Subcutaneous abdominal adipose tissue (tissue), 5 donors: ENCODE measurements at regions not wholly inside any gene's neighbourhood (a gene's known extent, or its start where the extent isn't known, plus 50 kb on each side); places are given as distances from the start of the nearest gene placed in this dataset.
"Not testable (repeated sequence)": the region's sequence is repeated elsewhere in the genome, so short reads cannot be mapped to it uniquely, and the experiment has no call there.

Experiments used
- H3K27ac ChIP-seq: one replicate; pipeline ENCODE4 v1.7.0; 2013; ENCODE audit warnings: low read depth, mild to moderate bottlenecking, inconsistent platforms, low read length, moderate library complexity
- H3K27me3 ChIP-seq, 5 donors: one replicate each; pipeline ENCODE4 v1.7.0; 2013; ENCODE audit warnings: low read length in 5 of 5, inconsistent platforms in 1 of 5; ENCODE audit not compliant: control insufficient read depth in 5 of 5, insufficient read depth in 4 of 5
- H3K36me3 ChIP-seq, 5 donors: one replicate each; pipeline ENCODE4 v1.7.0; 2013; ENCODE audit warnings: low read length in 5 of 5; ENCODE audit not compliant: control insufficient read depth in 5 of 5, insufficient read depth in 5 of 5
- H3K4me1 ChIP-seq, 5 donors: one replicate each; pipeline ENCODE4 v1.7.0; 2013; ENCODE audit warnings: low read length in 5 of 5, mild to moderate bottlenecking in 3 of 5, moderate library complexity in 1 of 5; ENCODE audit not compliant: control insufficient read depth in 5 of 5, insufficient read depth in 5 of 5
- H3K4me3 ChIP-seq, 5 donors: one replicate each; pipeline ENCODE4 v1.7.0; 2013; ENCODE audit warnings: low read length in 5 of 5, low read depth in 1 of 5
- H3K9ac ChIP-seq, 5 donors: one replicate each; pipeline ENCODE4 v1.7.0; 2013; ENCODE audit warnings: low read length in 5 of 5, mild to moderate bottlenecking in 4 of 5, moderate library complexity in 3 of 5
- H3K9me3 ChIP-seq, 5 donors: one replicate each; pipeline ENCODE4 v1.7.0; 2013; ENCODE audit warnings: low read length in 5 of 5; ENCODE audit not compliant: control insufficient read depth in 5 of 5
- donor health status: healthy.
- donor health status: healthy.
- donor health status: healthy.
- donor health status: healthy.
- donor health status: healthy.

DNA sequence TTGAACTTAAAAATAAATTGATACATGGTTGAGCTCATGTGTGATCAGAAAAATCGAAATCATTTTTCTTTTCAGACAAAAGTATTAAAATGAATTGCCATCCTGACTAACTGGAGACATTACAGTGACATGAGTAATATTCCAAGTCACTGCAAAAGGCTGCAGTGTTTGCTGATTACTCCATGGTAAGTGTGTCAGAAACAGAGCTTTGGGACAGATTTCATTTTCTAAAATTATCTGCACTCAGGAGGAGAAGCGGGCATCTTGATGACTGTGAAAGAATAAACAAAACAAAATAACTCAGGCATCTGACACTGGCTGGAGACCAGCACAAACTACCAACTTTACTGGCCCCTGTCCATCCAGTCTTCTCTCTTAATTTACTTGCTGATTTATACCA, 312.3 kb upstream of the PIK3C3 start:
- peaks cover 0 to 12% (median 0%) of the 10 kb centered on the region in 5 donors for H3K9me3 ChIP-seq
- no peaks in the 10 kb centered on the region for H3K36me3 ChIP-seq
- H3K4me3 ChIP-seq = no peak overlapping the region
- no peaks in the 10 kb centered on the region for H3K27me3 ChIP-seq
- no peak overlapping the region for H3K9ac ChIP-seq
- H3K27ac ChIP-seq = no peak overlapping the region
- H3K4me1 ChIP-seq = no peaks in the 10 kb centered on the region

DNA sequence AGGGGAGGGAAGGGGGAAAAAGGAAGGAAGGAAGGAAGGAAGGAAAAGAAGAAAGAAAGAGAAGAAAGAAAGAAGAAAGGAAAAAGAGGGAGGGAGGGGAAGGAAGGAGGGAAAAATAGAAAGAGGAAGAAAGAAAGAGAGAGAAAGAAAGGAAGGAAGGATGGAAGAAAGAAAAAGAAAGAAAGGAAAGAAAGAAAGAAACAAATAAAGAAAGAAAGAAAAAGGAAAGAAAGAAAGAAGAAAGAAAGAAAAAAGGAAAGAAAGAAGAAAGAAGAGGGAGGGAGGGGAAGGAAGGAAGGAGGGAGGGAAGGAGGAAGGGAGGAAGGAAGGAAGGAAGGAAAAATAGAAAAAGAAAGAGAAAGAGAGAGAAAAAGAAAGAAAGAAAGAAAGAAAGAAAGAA, 315.8 kb upstream of the PIK3C3 start:
- H3K27ac ChIP-seq = no peak overlapping the region
- no peaks in the 10 kb centered on the region for H3K27me3 ChIP-seq
- H3K36me3 ChIP-seq = no peaks in the 10 kb centered on the region
- no peaks in the 10 kb centered on the region for H3K4me1 ChIP-seq
- no peaks in the 10 kb centered on the region for H3K9me3 ChIP-seq
- no peak overlapping the region for H3K4me3 ChIP-seq
- no peak overlapping the region for H3K9ac ChIP-seq

DNA sequence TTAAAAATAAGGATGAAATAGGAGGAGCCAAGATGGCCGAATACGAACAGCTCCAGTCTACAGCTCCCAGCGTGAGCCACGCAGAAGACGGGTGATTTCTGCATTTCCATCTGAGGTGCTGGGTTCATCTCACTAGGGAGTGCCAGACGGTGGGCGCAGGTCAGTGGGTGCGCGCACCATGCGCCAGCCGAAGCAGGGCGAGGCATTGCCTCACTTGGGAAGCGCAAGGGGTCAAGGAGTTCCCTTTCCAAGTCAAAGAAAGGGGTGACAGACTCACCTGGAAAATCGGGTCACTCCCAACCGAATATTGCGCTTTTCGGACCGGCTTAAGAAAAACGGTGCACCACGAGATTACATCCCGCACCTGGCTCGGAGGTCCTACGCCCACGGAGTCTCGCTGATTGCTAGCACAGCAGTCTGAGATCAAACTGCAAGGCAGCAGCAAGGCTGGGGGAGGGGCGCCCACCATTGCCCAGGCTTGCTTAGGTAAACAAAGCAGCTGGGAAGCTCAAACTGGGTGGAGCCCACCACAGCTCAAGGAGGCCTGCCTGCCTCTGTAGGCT, 323.2 kb upstream of the PIK3C3 start:
- not testable (repeated sequence) for H3K9me3 ChIP-seq, H3K36me3 ChIP-seq, H3K27ac ChIP-seq, H3K9ac ChIP-seq, H3K4me3 ChIP-seq, H3K4me1 ChIP-seq, H3K27me3 ChIP-seq

DNA sequence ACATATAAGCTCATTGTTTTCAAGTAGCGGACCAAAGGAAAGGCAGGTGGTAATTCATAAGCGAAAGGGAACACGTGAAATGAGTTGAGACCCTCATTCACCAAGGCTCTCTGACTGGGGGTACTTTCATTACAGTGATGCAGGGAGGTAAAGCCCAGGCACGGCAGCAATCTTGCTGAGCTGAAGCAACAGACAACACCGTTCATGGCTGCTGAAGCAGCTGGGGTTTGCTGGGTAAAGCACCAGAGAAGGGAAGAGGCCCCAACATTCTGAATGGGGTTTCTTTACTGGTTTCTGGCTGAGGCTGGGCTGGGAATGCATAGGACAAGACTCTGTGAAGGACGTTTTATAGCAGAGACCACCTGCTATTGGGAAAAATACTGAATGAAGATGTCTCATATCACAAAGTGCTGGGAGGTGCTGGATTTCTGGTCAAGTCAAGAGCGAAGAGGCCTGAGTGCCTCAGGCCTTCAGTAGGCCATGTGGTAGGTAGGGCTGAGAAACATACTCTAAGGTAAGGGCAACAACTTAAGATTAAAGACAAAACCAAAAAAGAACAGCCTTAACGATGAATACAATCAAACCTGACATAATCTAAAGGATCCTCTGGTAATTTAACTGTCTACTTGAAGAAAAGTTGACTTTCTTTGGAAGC, 324.7 kb upstream of the PIK3C3 start:
- Histone ChIP-seq H3K9me3 (no peaks in the 10 kb centered on the region), H3K9ac (no peak overlapping the region), H3K27me3 (no peaks in the 10 kb centered on the region), H3K4me1 (no peaks in the 10 kb centered on the region), H3K27ac (no peak overlapping the region), H3K4me3 (no peak overlapping the region), H3K36me3 (no peaks in the 10 kb centered on the region)

DNA sequence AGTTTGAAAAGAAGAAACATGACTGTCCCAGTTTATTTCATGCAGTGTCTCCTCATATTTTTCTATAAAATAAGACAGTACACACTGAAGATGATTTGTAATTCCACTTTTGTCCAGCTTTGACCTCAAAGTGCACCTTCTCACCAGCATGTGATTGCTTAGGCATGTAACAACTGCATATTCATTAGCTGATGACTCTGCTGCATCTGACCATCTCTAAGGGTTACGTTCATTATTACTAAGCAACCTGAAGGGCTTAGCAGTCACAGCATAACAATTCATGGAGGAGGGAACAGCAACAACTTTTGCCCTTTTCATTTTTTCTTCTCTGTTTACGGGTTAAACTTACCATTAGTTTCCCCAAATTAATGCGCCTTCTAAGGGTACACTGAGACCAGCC, 330.6 kb upstream of the PIK3C3 start:
- Histone ChIP-seq H3K9me3 (no peaks in the 10 kb centered on the region), H3K27me3 (no peaks in the 10 kb centered on the region), H3K9ac (no peak overlapping the region), H3K4me1 (no peaks in the 10 kb centered on the region), H3K4me3 (no peak overlapping the region), H3K27ac (no peak overlapping the region), H3K36me3 (no peaks in the 10 kb centered on the region)

DNA sequence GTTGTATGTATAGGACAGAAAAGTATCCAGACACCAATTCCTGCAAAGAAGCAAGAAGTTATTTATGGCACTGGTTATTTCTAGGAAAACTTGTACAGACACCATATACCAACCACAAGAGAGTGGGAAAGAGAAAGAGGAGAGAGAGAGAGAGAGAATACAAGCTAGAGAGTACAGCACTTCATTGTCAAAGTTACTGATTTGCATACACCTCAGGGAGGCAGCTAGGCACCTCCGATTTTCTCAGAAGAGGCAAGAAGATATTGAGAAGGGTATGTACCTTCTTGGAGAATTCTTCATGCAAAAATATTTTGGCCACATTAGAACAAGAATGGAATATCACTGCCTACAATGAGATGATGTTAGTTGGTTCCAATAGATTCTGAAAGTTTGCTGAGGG, 333.9 kb upstream of the PIK3C3 start:
- Histone ChIP-seq H3K27me3 (no peaks in the 10 kb centered on the region), H3K4me1 (no peaks in the 10 kb centered on the region), H3K9ac (no peak overlapping the region), H3K4me3 (no peak overlapping the region), H3K36me3 (no peaks in the 10 kb centered on the region), H3K27ac (no peak overlapping the region), H3K9me3 (no peaks in the 10 kb centered on the region)

DNA sequence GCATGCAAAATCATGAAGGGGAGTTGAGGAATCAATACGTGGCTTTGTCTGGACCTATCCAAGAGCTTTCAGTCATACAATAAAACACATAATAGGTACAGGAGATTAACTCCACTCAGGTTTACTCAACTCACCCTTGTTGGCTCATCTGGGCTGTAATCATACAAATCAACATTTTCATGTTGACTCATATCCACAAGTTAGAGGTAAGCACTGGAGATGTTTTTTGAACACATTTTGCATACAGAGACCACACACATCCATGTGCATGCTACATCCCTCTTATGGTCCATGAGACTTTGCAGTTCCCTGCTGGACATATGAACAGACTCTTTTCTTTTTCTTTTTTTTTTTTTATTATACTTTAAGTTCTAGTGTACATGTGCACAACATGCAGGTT, 336.9 kb upstream of the PIK3C3 start:
- Histone ChIP-seq H3K9me3 (no peaks in the 10 kb centered on the region), H3K27me3 (no peaks in the 10 kb centered on the region), H3K27ac (no peak overlapping the region), H3K4me1 (no peaks in the 10 kb centered on the region), H3K36me3 (no peaks in the 10 kb centered on the region), H3K9ac (no peak overlapping the region), H3K4me3 (no peak overlapping the region)

DNA sequence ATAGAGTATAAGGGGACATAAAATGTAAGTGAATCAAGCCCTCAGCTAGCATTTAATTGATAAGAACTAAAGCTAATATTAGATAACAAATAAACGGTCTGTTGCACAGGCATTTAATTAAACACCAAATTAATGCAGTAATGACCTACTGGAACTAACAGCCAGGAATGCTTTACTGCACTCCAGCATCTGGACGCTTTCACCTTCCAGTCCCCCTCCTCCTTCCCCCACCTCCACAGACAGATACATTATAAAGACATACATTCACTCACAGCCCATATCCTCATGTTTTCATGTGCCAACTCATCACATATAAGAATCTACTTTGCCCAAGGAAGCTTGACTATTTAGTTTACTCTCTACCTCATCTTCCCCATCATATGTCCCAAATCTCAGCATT, 337.4 kb upstream of the PIK3C3 start:
- Histone ChIP-seq H3K9me3 (no peaks in the 10 kb centered on the region), H3K27me3 (no peaks in the 10 kb centered on the region), H3K4me1 (no peaks in the 10 kb centered on the region), H3K27ac (no peak overlapping the region), H3K36me3 (no peaks in the 10 kb centered on the region), H3K9ac (no peak overlapping the region), H3K4me3 (no peak overlapping the region)

DNA sequence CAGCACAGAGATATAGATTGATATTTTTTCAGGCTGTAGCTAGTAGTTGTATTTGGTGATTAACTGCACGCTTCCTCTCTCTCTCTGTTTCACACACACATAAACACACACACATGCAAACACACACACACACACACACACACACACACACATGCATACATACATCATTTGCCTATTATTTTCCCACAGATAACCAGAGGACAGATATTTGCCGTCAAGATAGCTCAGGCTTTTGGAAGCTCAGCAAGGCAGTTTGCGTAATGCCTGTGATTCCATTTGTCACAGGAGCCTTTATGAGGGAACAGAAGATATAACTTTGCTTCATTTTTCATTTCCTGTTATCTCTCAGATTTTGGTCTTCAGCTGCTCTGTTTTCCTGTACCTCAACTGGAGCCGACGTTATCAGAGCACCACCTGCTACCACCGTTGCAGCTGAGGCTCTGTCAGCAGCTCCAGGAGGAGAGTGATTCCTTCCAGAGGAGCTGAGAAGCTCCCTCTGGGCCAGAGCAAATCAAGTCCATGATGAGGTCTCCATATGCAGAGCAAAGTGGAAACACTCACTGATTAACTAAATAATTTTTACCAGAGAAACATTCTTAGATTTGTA, 341.9 kb upstream of the PIK3C3 start:
- no peaks in the 10 kb centered on the region for H3K27me3 ChIP-seq
- H3K36me3 ChIP-seq = no peaks in the 10 kb centered on the region

DNA sequence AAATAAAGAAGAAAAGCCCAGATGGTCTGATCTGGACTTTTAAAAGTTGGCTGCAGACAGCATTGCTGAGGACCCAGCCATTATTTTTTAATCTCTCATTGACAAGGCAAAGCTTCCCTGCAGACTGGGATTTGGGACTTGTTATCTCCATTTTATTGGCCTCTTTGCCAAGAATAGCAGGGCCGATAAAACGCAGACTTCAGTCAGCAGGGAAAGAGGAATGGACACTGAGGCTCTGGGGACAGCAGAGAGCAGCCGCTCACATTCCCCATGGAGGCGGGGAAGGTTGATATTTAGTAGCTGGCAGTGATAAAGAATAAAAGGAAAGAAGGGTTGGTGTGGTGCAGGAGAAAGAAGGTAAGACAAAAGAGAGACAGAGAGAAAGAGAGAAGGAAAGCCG, 350.1 kb upstream of the PIK3C3 start:
- Histone ChIP-seq H3K4me1 (no peaks in the 10 kb centered on the region), H3K9me3 (peaks cover 0 to 4% (median 0%) of the 10 kb centered on the region in 5 donors), H3K9ac (no peak overlapping the region), H3K4me3 (no peak overlapping the region), H3K27me3 (no peaks in the 10 kb centered on the region), H3K36me3 (no peaks in the 10 kb centered on the region), H3K27ac (no peak overlapping the region)

More for the DNA sequence above, 341.9 kb upstream of the PIK3C3 start:
- Histone ChIP-seq H3K9me3 (peaks cover 0 to 5% (median 3%) of the 10 kb centered on the region in 5 donors), H3K27ac (no peak overlapping the region), H3K4me1 (no peaks in the 10 kb centered on the region), H3K4me3 (no peak overlapping the region), H3K9ac (no peak overlapping the region)
